Calu3 (cell line): ENCODE measurements at regions not wholly inside any gene's neighbourhood (a gene's known extent, or its start where the extent isn't known, plus 50 kb on each side); places are given as distances from the start of the nearest gene placed in this dataset.
"Not testable (repeated sequence)": the region's sequence is repeated elsewhere in the genome, so short reads cannot be mapped to it uniquely, and the experiment has no call there.

ENCODE experiments used
- BruUV-seq: library from RNA; stranded (reverse); fragments of 400-500 nt; replicated peaks from 2 replicates; lab custom pipeline; 2021; lab: Mats Ljungman, UMichigan
- CTCF ChIA-PET: fragments of 300-600 bp; sonication (Branson Sonifier 250); formaldehyde crosslinking; loops from one replicate; lab custom pipeline; 2022; ENCODE audit warnings: antibody characterized with exemption; lab: Charles Lee
- DNase-seq: peaks from one replicate; pipeline ENCODE4 v3.0.0; 2022
- H3K27ac Mint-ChIP-seq: one replicate; pipeline ENCODE4 v1.8.0; 2022; ENCODE audit warnings: mixed read lengths; ENCODE audit not compliant: unreplicated experiment
- H3K27me3 Mint-ChIP-seq: one replicate; pipeline ENCODE4 v1.8.0; 2022; ENCODE audit warnings: mixed read lengths; ENCODE audit not compliant: unreplicated experiment
- H3K36me3 Mint-ChIP-seq: one replicate; pipeline ENCODE4 v1.8.0; 2022; ENCODE audit warnings: mild to moderate bottlenecking, moderate library complexity, mixed read lengths; ENCODE audit not compliant: insufficient read depth, unreplicated experiment
- H3K4me1 Mint-ChIP-seq: one replicate; pipeline ENCODE4 v1.8.0; 2022; ENCODE audit warnings: mild to moderate bottlenecking, low read depth, mixed read lengths; ENCODE audit not compliant: unreplicated experiment
- H3K4me3 Mint-ChIP-seq: one replicate; pipeline ENCODE4 v1.8.0; 2022; ENCODE audit warnings: mild to moderate bottlenecking, low read depth, moderate library complexity, mixed read lengths; ENCODE audit not compliant: unreplicated experiment
- H3K9me3 Mint-ChIP-seq: one replicate; pipeline ENCODE4 v1.8.0; 2022; ENCODE audit warnings: low read depth, mixed read lengths; ENCODE audit not compliant: unreplicated experiment
- intact Hi-C: fragments of 100-400 bp; cut with micrococcal nuclease; formaldehyde crosslinking; loops from one replicate; pipeline ENCODE4 v1.10.0; 2022; ENCODE audit not compliant: unreplicated experiment
- TF ChIP-seq, protein P1 (sequence below): fragments of 200-600 bp; IDR thresholded peaks from one replicate; pipeline ENCODE4 v1.8.0; 2022; ENCODE audit warnings: antibody characterized with exemption; ENCODE audit not compliant: unreplicated experiment

DNA sequence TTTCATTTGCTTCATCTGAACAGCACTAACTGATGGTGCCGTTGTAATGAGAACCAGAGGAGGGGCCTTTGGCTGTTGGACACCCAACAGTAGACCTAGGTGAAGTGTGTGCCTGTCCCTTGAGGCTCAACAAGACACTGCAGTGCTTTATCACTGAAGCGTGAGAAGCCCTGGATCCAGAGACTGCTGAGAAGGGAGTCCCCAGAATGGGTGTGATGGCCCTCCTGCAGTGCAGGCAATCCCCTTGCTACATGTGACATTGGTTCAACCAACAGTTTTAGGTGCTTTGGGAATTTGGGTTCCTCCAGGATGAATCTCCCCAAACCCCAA is 125.6 kb downstream of the BRD1 start:
- no TSS peak for BruUV-seq
- Mint-ChIP-seq H3K36me3 (no peaks in the 10 kb centered on the region), H3K27me3 (peaks cover 41% of the 10 kb centered on the region), H3K4me3 (no peak overlapping the region), H3K4me1 (no peaks in the 10 kb centered on the region), H3K27ac (no peak overlapping the region), H3K9me3 (peaks cover 6% of the 10 kb centered on the region)
- CTCF ChIA-PET, result no interaction called here
- intact Hi-C loops, result no loop called here
- TF ChIP-seq, protein P1, sequence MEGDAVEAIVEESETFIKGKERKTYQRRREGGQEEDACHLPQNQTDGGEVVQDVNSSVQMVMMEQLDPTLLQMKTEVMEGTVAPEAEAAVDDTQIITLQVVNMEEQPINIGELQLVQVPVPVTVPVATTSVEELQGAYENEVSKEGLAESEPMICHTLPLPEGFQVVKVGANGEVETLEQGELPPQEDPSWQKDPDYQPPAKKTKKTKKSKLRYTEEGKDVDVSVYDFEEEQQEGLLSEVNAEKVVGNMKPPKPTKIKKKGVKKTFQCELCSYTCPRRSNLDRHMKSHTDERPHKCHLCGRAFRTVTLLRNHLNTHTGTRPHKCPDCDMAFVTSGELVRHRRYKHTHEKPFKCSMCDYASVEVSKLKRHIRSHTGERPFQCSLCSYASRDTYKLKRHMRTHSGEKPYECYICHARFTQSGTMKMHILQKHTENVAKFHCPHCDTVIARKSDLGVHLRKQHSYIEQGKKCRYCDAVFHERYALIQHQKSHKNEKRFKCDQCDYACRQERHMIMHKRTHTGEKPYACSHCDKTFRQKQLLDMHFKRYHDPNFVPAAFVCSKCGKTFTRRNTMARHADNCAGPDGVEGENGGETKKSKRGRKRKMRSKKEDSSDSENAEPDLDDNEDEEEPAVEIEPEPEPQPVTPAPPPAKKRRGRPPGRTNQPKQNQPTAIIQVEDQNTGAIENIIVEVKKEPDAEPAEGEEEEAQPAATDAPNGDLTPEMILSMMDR, result no peak
- DNase-seq, result no peak

DNA sequence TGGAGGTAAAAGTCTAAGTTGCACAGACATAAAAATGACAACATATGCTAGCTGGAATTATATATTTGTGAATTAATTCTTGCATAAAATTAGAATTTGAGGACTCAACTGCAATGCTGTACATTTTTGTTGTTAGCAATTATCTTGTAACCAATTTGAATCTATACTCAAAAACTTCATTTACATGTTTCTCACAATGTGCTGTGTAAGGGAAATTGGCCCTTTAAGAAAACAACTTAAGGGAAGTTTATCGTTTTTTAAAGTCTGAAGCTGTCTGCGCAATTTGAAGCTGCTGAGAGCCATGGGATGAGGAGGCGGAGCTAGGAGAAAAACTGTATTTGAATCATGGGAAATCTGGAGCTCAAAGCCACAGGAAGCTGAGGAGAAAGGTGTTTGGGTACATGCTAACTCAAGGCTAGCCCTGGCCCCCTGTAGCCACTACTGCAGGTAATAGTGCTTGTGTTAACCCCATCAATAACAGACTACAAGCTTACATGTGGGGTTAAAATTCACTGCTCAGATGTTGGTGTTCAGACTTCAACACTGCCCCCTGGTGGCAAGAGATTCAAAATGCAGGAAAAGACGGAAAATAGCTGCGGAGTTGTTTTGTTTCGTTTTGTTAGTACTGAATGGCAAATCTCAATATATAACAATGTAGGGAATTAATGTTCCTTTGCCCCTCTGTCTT is 126.1 kb downstream of the BRD1 start:
- H3K4me1 Mint-ChIP-seq, result no peaks in the 10 kb centered on the region
- peaks cover 44% of the 10 kb centered on the region for H3K27me3 Mint-ChIP-seq
- no peak overlapping the region for H3K27ac Mint-ChIP-seq
- H3K9me3 Mint-ChIP-seq, result peaks cover 6% of the 10 kb centered on the region
- no peaks in the 10 kb centered on the region for H3K36me3 Mint-ChIP-seq
- DNase-seq, result no peak
- TF ChIP-seq, protein P1, result no peak
- no peak overlapping the region for H3K4me3 Mint-ChIP-seq
- BruUV-seq, result no TSS peak
- CTCF ChIA-PET, result no interaction called here
- intact Hi-C loops, result no loop called here

DNA sequence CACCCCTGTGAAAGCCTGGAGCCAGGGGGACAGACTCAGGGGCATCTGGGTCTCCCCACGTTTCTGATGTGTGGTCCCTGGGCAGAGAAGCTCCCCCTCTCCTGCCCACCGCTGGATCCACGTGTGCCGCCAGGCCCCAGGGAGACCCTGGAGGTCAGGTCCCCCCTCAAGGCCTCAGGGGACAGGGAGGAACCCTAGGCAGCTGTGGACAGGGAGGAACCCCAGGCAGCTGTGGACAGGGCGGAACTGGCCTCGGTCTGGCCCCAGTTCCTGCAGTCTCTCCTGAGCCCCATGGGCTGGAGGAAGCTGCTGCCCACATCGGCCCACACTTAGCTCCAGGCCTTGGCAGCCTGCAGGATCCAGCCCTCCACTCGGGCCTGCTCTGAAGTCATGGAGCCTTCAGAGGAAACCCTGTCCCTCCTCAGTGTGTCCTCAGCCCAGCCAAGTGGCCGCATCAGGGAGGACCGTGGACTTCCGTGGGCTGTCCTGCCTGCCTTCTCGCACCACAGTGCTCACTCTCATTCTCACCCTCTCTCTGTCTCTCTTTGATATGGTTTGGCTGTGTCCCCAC is 127.7 kb downstream of the BRD1 start:
- Mint-ChIP-seq H3K27me3 (peaks cover 54% of the 10 kb centered on the region), H3K4me3 (no peak overlapping the region), H3K27ac (no peak overlapping the region), H3K4me1 (no peaks in the 10 kb centered on the region), H3K9me3 (peaks cover 6% of the 10 kb centered on the region), H3K36me3 (no peaks in the 10 kb centered on the region)
- intact Hi-C loops, result no loop called here
- no TSS peak for BruUV-seq
- no peak for DNase-seq
- TF ChIP-seq, protein P1, result no peak
- CTCF ChIA-PET, result no interaction called here

DNA sequence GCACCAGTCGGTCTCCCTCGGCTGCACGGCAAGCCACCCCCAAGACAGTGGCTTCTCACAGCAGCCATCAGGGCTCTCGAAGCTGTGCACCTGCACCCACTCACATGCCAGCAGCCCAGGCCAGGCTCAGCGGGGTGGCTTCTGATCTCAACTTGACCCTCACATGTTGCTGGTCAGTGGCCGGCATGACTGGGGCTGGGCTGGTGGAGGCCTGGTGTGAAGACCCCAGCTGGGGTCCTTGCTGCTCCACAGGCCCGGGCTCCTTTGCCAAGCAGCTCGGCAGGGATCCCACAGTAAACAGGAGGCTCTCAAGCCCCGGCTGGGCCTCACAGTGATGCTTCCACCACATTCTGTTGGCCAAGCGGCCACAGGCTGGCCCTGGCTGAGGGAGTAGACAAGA is 128.2 kb downstream of the BRD1 start:
- Mint-ChIP-seq H3K9me3 (peaks cover 6% of the 10 kb centered on the region), H3K27me3 (peaks cover 57% of the 10 kb centered on the region), H3K4me3 (no peak overlapping the region), H3K4me1 (no peaks in the 10 kb centered on the region), H3K27ac (no peak overlapping the region), H3K36me3 (no peaks in the 10 kb centered on the region)
- no peak for DNase-seq
- CTCF ChIA-PET, result no interaction called here
- intact Hi-C loops, result no loop called here
- no TSS peak for BruUV-seq
- TF ChIP-seq, protein P1, result no peak

DNA sequence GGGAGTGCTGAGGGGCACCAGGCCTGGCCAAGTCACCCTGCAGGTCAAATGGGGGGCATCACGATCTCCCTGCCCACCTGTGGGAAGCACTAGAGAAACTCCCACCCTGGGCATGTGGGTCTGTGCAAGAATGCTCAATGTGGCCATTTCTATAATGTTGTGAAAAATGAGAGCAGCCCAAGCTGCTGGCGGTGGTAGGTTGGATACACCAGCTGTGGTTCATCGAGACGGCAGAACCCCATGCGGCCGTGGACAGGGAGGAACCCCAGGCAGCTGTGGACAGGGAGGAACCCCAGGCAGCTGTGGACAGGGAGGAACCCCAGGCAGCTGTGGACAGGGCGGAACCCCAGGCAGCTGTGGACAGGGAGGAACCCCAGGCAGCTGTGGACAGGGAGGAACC is 129.1 kb downstream of the BRD1 start:
- peaks cover 57% of the 10 kb centered on the region for H3K27me3 Mint-ChIP-seq

More for the DNA sequence above, 129.1 kb downstream of the BRD1 start:
- H3K4me1 Mint-ChIP-seq, H3K4me3 Mint-ChIP-seq, H3K36me3 Mint-ChIP-seq, BruUV-seq, DNase-seq, H3K9me3 Mint-ChIP-seq, intact Hi-C loops, H3K27ac Mint-ChIP-seq, CTCF ChIA-PET: not testable (repeated sequence)
